K562 (cell line): ENCODE measurements at regions not wholly inside any gene's neighbourhood (a gene's known extent, or its start where the extent isn't known, plus 50 kb on each side); places are given as distances from the start of the nearest gene placed in this dataset.

Source experiments
- ATAC-seq: fragments of 200-7000 bp; cut with Tn5 transposase; 3 replicates; pipeline ENCODE4 v1.9.1; 2020; ENCODE audit warnings: moderate library complexity
- BruUV-seq: library from RNA; stranded (reverse); fragments of 400-500 nt; replicated peaks from 2 replicates; lab custom pipeline; 2021; lab: Mats Ljungman, UMichigan
- CTCF ChIA-PET: fragments of 300-600 bp; formaldehyde crosslinking; extraction: SDS; loops from one replicate; lab custom pipeline; 2021; ENCODE audit warnings: low intra/inter-chr PET ratio; lab: Yijun Ruan, JAX
- POLR2A ChIA-PET: fragments of 300-600, 350-650 bp; sonication (Branson Sonifier 250); formaldehyde crosslinking; extraction: SDS; loops from one replicate; lab custom pipeline; 2021; ENCODE audit warnings: antibody characterized with exemption, inconsistent platforms; lab: Yijun Ruan, JAX
- DNase-seq, 4 experiments: peaks; one replicate each; pipeline versions ENCODE4 v3.0.0 to v3.0.0-alpha.2; 2011 to 2018; ENCODE audit warnings: low spot score in 3 of 4, mixed read lengths in 3 of 4; ENCODE audit errors: extremely low read depth in 1 of 4
- FAIRE-seq: peaks from 2 replicates; lab custom pipeline; 2011; peaks lifted over from hg19 to GRCh38; lab: Jason Lieb, UNC
- H2AFZ ChIP-seq: 2 replicates; pipeline ENCODE4 v1.6.0; 2011; ENCODE audit warnings: low read depth, low read length, control low read depth, inconsistent platforms
- H3K27ac ChIP-seq: fragments of 200-600 bp; 3 replicates; pipeline ENCODE4 v1.8.0; 2011; ENCODE audit warnings: low read depth, mild to moderate bottlenecking, control low read depth, inconsistent platforms, low read length, moderate library complexity, mixed read lengths; ENCODE audit errors: extremely low read depth
- H3K27me3 ChIP-seq, 2 experiments: fragments of 300-600 bp in 1 of 2; 2 replicates in 1 of 2; 3 replicates in 1 of 2; pipeline versions ENCODE4 v1.6.0 to v1.8.0; 2011; ENCODE audit warnings: inconsistent platforms in 2 of 2, low read length in 2 of 2, mild to moderate bottlenecking in 1 of 2, mixed read lengths in 1 of 2, moderate library complexity in 1 of 2; ENCODE audit not compliant: control insufficient read depth in 2 of 2, insufficient read depth in 2 of 2
- H3K36me3 ChIP-seq: fragments of 300-600 bp; 3 replicates; pipeline ENCODE4 v1.8.0; 2011; ENCODE audit warnings: mild to moderate bottlenecking, low read length, inconsistent platforms; ENCODE audit not compliant: control insufficient read depth, insufficient read depth
- H3K4me1 ChIP-seq, 2 experiments: fragments of 200-600 bp in 1 of 2; replicated peaks in 1 of 2; 2 replicates in 1 of 2; 3 replicates in 1 of 2; pipeline versions ENCODE4 v1.5.1 to v1.8.0; 2011; ENCODE audit warnings: inconsistent platforms in 2 of 2, low read length in 2 of 2, mild to moderate bottlenecking in 1 of 2, mixed read lengths in 1 of 2, moderate library complexity in 1 of 2; ENCODE audit not compliant: control insufficient read depth in 2 of 2, insufficient read depth in 2 of 2
- H3K4me2 ChIP-seq: 2 replicates; pipeline ENCODE4 v1.6.1; 2011; ENCODE audit warnings: low read length, control low read depth, inconsistent platforms, mixed read lengths; ENCODE audit not compliant: insufficient read depth
- H3K4me3 ChIP-seq: fragments of 200-600 bp; sonication (generic), shearing (Covaris generic); 2 replicates; pipeline ENCODE4 v1.5.1; 2016; ENCODE audit warnings: control low read depth, inconsistent platforms
- H3K79me2 ChIP-seq: fragments of 200-600 bp; 3 replicates; pipeline ENCODE4 v1.8.0; 2011; ENCODE audit warnings: low read length, inconsistent platforms; ENCODE audit not compliant: control insufficient read depth, insufficient read depth
- H3K9ac ChIP-seq, 2 experiments: 2 replicates each; pipeline versions ENCODE4 v1.6.0 to v1.6.1; 2011; ENCODE audit warnings: low read depth in 2 of 2, low read length in 2 of 2, control low read depth in 1 of 2, inconsistent platforms in 1 of 2, mild to moderate bottlenecking in 1 of 2, mixed read lengths in 1 of 2; ENCODE audit not compliant: insufficient read depth in 1 of 2
- H3K9me1 ChIP-seq: one replicate; pipeline ENCODE4 v1.6.0; 2011; ENCODE audit warnings: inconsistent platforms, mild to moderate bottlenecking, low read length, moderate library complexity; ENCODE audit not compliant: control insufficient read depth, insufficient read depth
- H3K9me3 ChIP-seq: replicated peaks from 2 replicates; pipeline ENCODE4 v1.5.1; 2011; ENCODE audit warnings: low read depth, low read length, inconsistent platforms; ENCODE audit not compliant: control insufficient read depth, insufficient read depth
- H4K20me1 ChIP-seq: replicated peaks from 2 replicates; pipeline ENCODE4 v1.6.1; 2011; ENCODE audit warnings: low read length, inconsistent platforms, mixed read lengths; ENCODE audit not compliant: control insufficient read depth, insufficient read depth
- BRD9 ChIP-seq: fragments of 450-650 bp; IDR thresholded peaks from 2 replicates; pipeline ENCODE4 v1.6.1; 2018; ENCODE audit warnings: low read depth; ENCODE audit not compliant: partially characterized antibody
- ELF1 ChIP-seq: fragments of 200-800 bp; sonication (Bioruptor generic); IDR thresholded peaks from 2 replicates; pipeline ENCODE4 v1.6.1; 2016; ENCODE audit warnings: missing genetic modification characterization, missing compliant biosample characterization
- ESRRB ChIP-seq: fragments of 250-450 bp; sonication (Bioruptor Pico); IDR thresholded peaks from 2 replicates; pipeline ENCODE4 v1.5.0; 2020; ENCODE audit warnings: mild to moderate bottlenecking, moderate library complexity, borderline replicate concordance
- FUS ChIP-seq: fragments of 200-400 bp; formaldehyde crosslinking; optimal IDR thresholded peaks from 2 replicates; pipeline ENCODE3; 2017; ENCODE audit warnings: low read depth, low read length
- HDAC3 ChIP-seq: fragments of 450-650 bp; IDR thresholded peaks from 2 replicates; pipeline ENCODE4 v1.6.1; 2018; ENCODE audit warnings: borderline replicate concordance, mild to moderate bottlenecking, moderate library complexity; ENCODE audit not compliant: partially characterized antibody
- MYC ChIP-seq, 2 experiments: fragments of 250-450 bp in 1 of 2; sonication (Bioruptor Pico) in 1 of 2; IDR thresholded peaks; 2 replicates each; pipeline versions ENCODE4 v1.5.1 to v1.6.1; 2012 to 2021; ENCODE audit warnings: low read depth in 2 of 2, borderline replicate concordance in 1 of 2, improper control_type of control experiment in 1 of 2, low read length in 1 of 2, mild to moderate bottlenecking in 1 of 2, moderate library complexity in 1 of 2
- SMARCA4 ChIP-seq: fragments of 450-650 bp; IDR thresholded peaks from 2 replicates; pipeline ENCODE4 v1.6.1; 2016
- THRA ChIP-seq: fragments of 450-650 bp; IDR thresholded peaks from 2 replicates; pipeline ENCODE4 v1.6.1; 2017; ENCODE audit warnings: mild to moderate bottlenecking, moderate library complexity
- U2AF2 ChIP-seq: fragments of 200-400 bp; formaldehyde crosslinking; optimal IDR thresholded peaks from 2 replicates; pipeline ENCODE3; 2017; ENCODE audit warnings: low read depth, mild to moderate bottlenecking, low read length
- ZNF217 ChIP-seq: sonication (generic); formaldehyde crosslinking; IDR thresholded peaks from 2 replicates; pipeline ENCODE4 v1.8.0; 2022; ENCODE audit warnings: mild to moderate bottlenecking, missing genetic modification reagents
- ZNF77 ChIP-seq: fragments of 250-450 bp; sonication (Bioruptor Pico); IDR thresholded peaks from 2 replicates; pipeline ENCODE4 v1.5.0; 2020
- ZNF79 ChIP-seq: fragments of 250-450 bp; sonication (Bioruptor Pico); IDR thresholded peaks from 2 replicates; pipeline ENCODE4 v1.4.0; 2020; ENCODE audit warnings: low read depth, mild to moderate bottlenecking, moderate library complexity
- WGBS: fragments of 100-300 bp; shearing (Covaris generic); methylation state at CpG from one replicate; pipeline ENCODE4 v1.1.6; 2016; ENCODE audit warnings: low coverage, mixed read lengths; ENCODE audit not compliant: insufficient coverage; ENCODE audit errors: missing lambda C conversion rate; 5-methylcytosine and 5-hydroxymethylcytosine counted together
- in situ Hi-C: fragments of 300-500 bp; cut with MboI; formaldehyde crosslinking; loops from 4 replicates; pipeline ENCODE4 v1.15.0; 2018; ENCODE audit warnings: inconsistent platforms, mixed read lengths
- intact Hi-C: fragments of 100-400 bp; cut with micrococcal nuclease; formaldehyde crosslinking; loops from 2 replicates; pipeline ENCODE4 v1.14.2; 2022

- no peaks in the 10 kb centered on the region for H3K9me1 ChIP-seq
- FAIRE-seq (no peak), ATAC-seq (no peak), DNase-seq (no peak)
- H3K79me2 ChIP-seq, result no peaks in the 10 kb centered on the region
- no TSS peak for BruUV-seq
- H3K9ac ChIP-seq, result no peak overlapping the region
- TF ChIP-seq ESRRB (CRISPR knock-in tag) (no peak), ZNF217 (CRISPR knock-in tag) (no peak), ELF1 (tag) (no peak), BRD9 (no peak), THRA (no peak), ZNF79 (CRISPR knock-in tag) (no peak), MYC (IDR thresholded peaks at IDR 0.05; ENCODE audit: low read depth, low read length) (no peak), MYC (CRISPR knock-in tag; IDR thresholded peaks at IDR 0.05; ENCODE audit: borderline replicate concordance, low read depth) (no peak), HDAC3 (no peak), SMARCA4 (no peak), FUS (no peak), ZNF77 (CRISPR knock-in tag) (no peak), U2AF2 (no peak)
- WGBS, result 0% methylated on average over 1 of the region's 3 CpGs
- H3K27me3 ChIP-seq, result no peaks in the 10 kb centered on the region
- H3K36me3 ChIP-seq, result no peaks in the 10 kb centered on the region
- H4K20me1 ChIP-seq, result no peaks in the 10 kb centered on the region
- ChIA-PET POLR2A (no interaction called here), CTCF (no interaction called here)
- H3K4me3 ChIP-seq, result no peak overlapping the region
- H3K4me2 ChIP-seq, result no peak overlapping the region
- H2AFZ ChIP-seq, result no peak overlapping the region
- H3K4me1 ChIP-seq, result no peaks in the 10 kb centered on the region
- in situ Hi-C loops (no loop called here), intact Hi-C loops (no loop called here)
- no peak overlapping the region for H3K27ac ChIP-seq
- no peaks in the 10 kb centered on the region for H3K9me3 ChIP-seq
Observed at GRCh38 chr13:104181526-104182231, 1115.5 kb upstream of the SLC10A2 start.
